Gastroesophageal sphincter (tissue), 4 donors: ENCODE measurements at regions not wholly inside any gene's neighbourhood (a gene's known extent, or its start where the extent isn't known, plus 50 kb on each side); places are given as distances from the start of the nearest gene placed in this dataset.

ENCODE experiments used
- ATAC-seq: fragments of 150-250 bp; one replicate; pipeline ENCODE4 v1.9.1; 2016; ENCODE audit warnings: mild to moderate bottlenecking, moderate library complexity
- H3K27ac ChIP-seq, 4 donors: fragments of 200-600 bp; sonication (generic) in 3 of 4; 1 replicate in 3 of 4; 2 replicates in 1 of 4; pipeline ENCODE4 v1.5.1; 2016 to 2019
- H3K27me3 ChIP-seq: fragments of 200-600 bp; sonication (generic); one replicate; pipeline ENCODE4 v1.5.1; 2019
- H3K36me3 ChIP-seq, 2 donors: fragments of 200-600 bp; sonication (generic); one replicate each; pipeline ENCODE4 v1.5.1; 2019; ENCODE audit warnings: control low read depth in 1 of 2
- H3K4me1 ChIP-seq, 3 donors: fragments of 200-600 bp; sonication (generic); 1 replicate in 2 of 3; 2 replicates in 1 of 3; pipeline ENCODE4 v1.5.1; 2016 to 2019; ENCODE audit warnings: control low read depth in 2 of 3
- H3K4me3 ChIP-seq, 2 donors: fragments of 200-600 bp; sonication (generic); one replicate each; pipeline ENCODE4 v1.5.1; 2019; ENCODE audit warnings: mild to moderate bottlenecking in 1 of 2, moderate library complexity in 1 of 2
- H3K9me3 ChIP-seq, 3 donors: fragments of 200-600 bp; sonication (generic); one replicate each; pipeline ENCODE4 v1.5.1; 2017 to 2019; ENCODE audit warnings: control low read depth in 2 of 3
- CTCF ChIP-seq, 4 experiments: fragments of 200-600 bp in 2 of 4; fragments of 450-650 bp in 2 of 4; sonication (generic) in 1 of 4; IDR thresholded peaks; one replicate each; pipeline ENCODE4 v1.5.1; 2017 to 2019; ENCODE audit warnings: antibody characterized with exemption in 4 of 4, mild to moderate bottlenecking in 2 of 4, moderate library complexity in 2 of 4
- EP300 ChIP-seq: sonication (generic); formaldehyde crosslinking; IDR thresholded peaks from one replicate; pipeline ENCODE4 v1.6.1; 2017; ENCODE audit warnings: antibody characterized with exemption, mild to moderate bottlenecking
- POLR2A ChIP-seq, 2 donors: fragments of 450-650 bp; IDR thresholded peaks; one replicate each; pipeline ENCODE4 v1.6.1; 2017; ENCODE audit warnings: antibody characterized with exemption in 2 of 2, mild to moderate bottlenecking in 2 of 2, moderate library complexity in 1 of 2
- POLR2AphosphoS5 ChIP-seq: sonication (generic); formaldehyde crosslinking; IDR thresholded peaks from one replicate; pipeline ENCODE4 v1.6.1; 2017; ENCODE audit warnings: antibody characterized with exemption
- WGBS, 2 donors: methylation state at CpG; one replicate each; pipeline ENCODE4 v1.1.5; 2018; ENCODE audit warnings: low coverage in 1 of 2; 5-methylcytosine and 5-hydroxymethylcytosine counted together

DNA sequence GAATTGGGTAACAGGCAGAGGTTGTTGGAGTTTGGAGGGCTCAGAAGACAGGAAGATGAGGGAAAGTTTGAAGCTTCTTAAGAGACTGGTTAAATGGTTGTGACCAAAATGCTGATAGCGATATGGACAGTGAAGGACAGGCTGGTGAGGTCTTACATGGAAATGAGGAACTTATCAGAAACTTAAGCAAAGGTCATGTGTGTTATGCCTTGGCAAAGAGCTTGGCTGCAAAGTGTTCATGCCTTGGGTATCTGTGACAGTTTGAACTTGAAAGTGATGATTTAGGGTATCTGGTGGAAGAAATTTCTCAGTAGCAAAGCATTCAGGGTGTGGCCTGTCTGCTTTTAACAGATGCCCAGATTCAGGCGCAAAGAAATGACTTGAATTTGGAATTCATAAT, 64.5 kb upstream of the EEPD1 start:
- Histone ChIP-seq H3K27ac (no peak overlapping the region), H3K36me3 (no peaks in the 10 kb centered on the region), H3K9me3 (no peaks in the 10 kb centered on the region), H3K4me3 (no peak overlapping the region), H3K27me3 (no peaks in the 10 kb centered on the region), H3K4me1 (no peaks in the 10 kb centered on the region)
- 90 to 95% methylated on average over 2 of the region's 2 CpGs for WGBS, 2 donors
- TF ChIP-seq POLR2AphosphoS5 (no peak), CTCF (IDR thresholded peaks at IDR 0.05) (no peak), POLR2A (IDR thresholded peaks at IDR 0.05) (no peak), EP300 (no peak)
- ATAC-seq: no peak

- Histone ChIP-seq H3K9me3 (no peaks in the 10 kb centered on the region), H3K4me3 (no peak overlapping the region), H3K36me3 (no peaks in the 10 kb centered on the region), H3K27me3 (no peaks in the 10 kb centered on the region), H3K27ac (no peak overlapping the region), H3K4me1 (no peaks in the 10 kb centered on the region)
- TF ChIP-seq POLR2AphosphoS5: no peak
- no peak for TF ChIP-seq POLR2A (IDR thresholded peaks at IDR 0.05)
- TF ChIP-seq EP300: no peak
- no peak for TF ChIP-seq CTCF (IDR thresholded peaks at IDR 0.05)
- ATAC-seq: no peak
- WGBS, 2 donors: 0 to 54% methylated on average over 1 to 3 of the region's 3 CpGs
Observed at GRCh38 chr7:36088966-36089365, 64.1 kb upstream of the EEPD1 start.

GRCh38 chr7:36090976-36091873, 61.8 kb upstream of the EEPD1 start:
- Histone ChIP-seq H3K27me3 (no peaks in the 10 kb centered on the region), H3K4me3 (no peak overlapping the region), H3K4me1 (no peaks in the 10 kb centered on the region), H3K27ac (no peak overlapping the region), H3K9me3 (no peaks in the 10 kb centered on the region), H3K36me3 (no peaks in the 10 kb centered on the region)
- WGBS, 2 donors: 80 to 90% methylated on average over 8 to 9 of the region's 9 CpGs
- TF ChIP-seq POLR2AphosphoS5 (no peak), EP300 (no peak), CTCF (IDR thresholded peaks at IDR 0.05) (no peak), POLR2A (IDR thresholded peaks at IDR 0.05) (no peak)
- ATAC-seq: no peak

- Histone ChIP-seq H3K27me3 (no peaks in the 10 kb centered on the region), H3K4me3 (no peak overlapping the region), H3K9me3 (no peaks in the 10 kb centered on the region), H3K36me3 (no peaks in the 10 kb centered on the region), H3K27ac (no peak overlapping the region), H3K4me1 (no peaks in the 10 kb centered on the region)
- ATAC-seq: no peak
- 40 to 100% methylated on average over 1 to 2 of the region's 2 CpGs for WGBS, 2 donors
- no peak for TF ChIP-seq POLR2AphosphoS5
- no peak for TF ChIP-seq POLR2A (IDR thresholded peaks at IDR 0.05)
- TF ChIP-seq CTCF (IDR thresholded peaks at IDR 0.05): no peak
- TF ChIP-seq EP300: no peak
Observed at GRCh38 chr7:36091874-36092176, 61.2 kb upstream of the EEPD1 start.

DNA sequence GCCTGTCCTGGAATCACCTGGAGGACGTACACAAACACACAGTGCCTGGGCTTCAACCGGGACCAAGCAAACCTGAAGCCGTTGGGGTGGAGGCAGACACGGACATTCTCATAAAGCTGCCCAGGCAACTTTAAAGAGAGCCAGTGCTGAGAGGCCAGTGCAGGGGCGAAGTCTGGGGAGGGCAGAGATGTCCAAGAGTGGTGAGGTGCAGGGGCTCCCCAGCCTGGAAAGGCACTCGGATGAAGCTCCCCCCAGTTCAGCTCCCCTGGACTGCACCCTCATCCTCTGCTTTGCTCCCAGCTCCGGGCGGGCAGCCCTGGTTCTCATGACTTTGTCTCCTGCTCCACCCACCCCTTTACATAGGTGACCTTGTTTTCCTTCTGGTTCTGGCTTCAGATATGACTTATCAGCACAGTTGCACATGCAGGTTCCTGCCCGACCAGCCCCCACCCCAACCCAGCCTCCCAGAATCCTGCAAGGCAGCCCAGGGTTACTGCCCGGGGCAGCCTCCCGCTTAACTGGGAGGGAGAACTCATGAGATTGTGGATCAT, 60.8 kb upstream of the EEPD1 start:
- ATAC-seq: no peak
- Histone ChIP-seq H3K36me3 (no peaks in the 10 kb centered on the region), H3K4me3 (no peak overlapping the region)

More for the DNA sequence above, 60.8 kb upstream of the EEPD1 start:
- Histone ChIP-seq H3K9me3 (no peaks in the 10 kb centered on the region), H3K4me1 (no peaks in the 10 kb centered on the region), H3K27ac (no peak overlapping the region), H3K27me3 (no peaks in the 10 kb centered on the region)
- TF ChIP-seq POLR2AphosphoS5 (no peak), CTCF (IDR thresholded peaks at IDR 0.05) (no peak), POLR2A (IDR thresholded peaks at IDR 0.05) (no peak), EP300 (no peak)
- WGBS, 2 donors: 87% methylated on average over 5 to 7 of the region's 11 CpGs
